ENCODE measurements at regions not wholly inside any gene's neighbourhood (a gene's known extent, or its start where the extent isn't known, plus 50 kb on each side); places are given as distances from the start of the nearest gene placed in this dataset.

GRCh38 chr2:195001924-195002323 lies 655.1 kb upstream of the SLC39A10 start (continued):
- TF ChIP-seq SMC3 (IDR thresholded peaks at IDR 0.05; ENCODE audit: borderline replicate concordance, low read length) (no peak), STAT3 (IDR thresholded peaks at IDR 0.05; ENCODE audit: low read depth, low read length) (no peak)

- Histone ChIP-seq H3K79me2 (ENCODE audit: control insufficient read depth, insufficient read depth, low read length) (no peaks in the 10 kb centered on the region), H3K4me3 (no peak overlapping the region), H3K9me3 (replicated peaks; ENCODE audit: control insufficient read depth, insufficient read depth, low read length) (no peaks in the 10 kb centered on the region), H3K9ac (ENCODE audit: control insufficient read depth, insufficient read depth, low read length) (no peak overlapping the region), H3K4me1 (ENCODE audit: control insufficient read depth, insufficient read depth, low read length) (no peaks in the 10 kb centered on the region), H3K4me2 (ENCODE audit: control insufficient read depth, insufficient read depth) (no peak overlapping the region), H4K20me1 (ENCODE audit: control insufficient read depth, insufficient read depth) (no peaks in the 10 kb centered on the region), H3K27me3 (replicated peaks in 1 of 2; ENCODE audit: control insufficient read depth in 2 of 2, insufficient read depth in 2 of 2, low read length in 1 of 2) (no peaks in the 10 kb centered on the region), H3K27ac (ENCODE audit: control insufficient read depth, insufficient read depth) (no peak overlapping the region), H3K36me3 (ENCODE audit: control insufficient read depth in 2 of 2, insufficient read depth in 2 of 2, low read length in 1 of 2) (no peaks in the 10 kb centered on the region), H2AFZ (ENCODE audit: control insufficient read depth, low read depth, low read length) (no peak overlapping the region)
- ChIA-PET RAD21 (ENCODE audit: unreplicated experiment) (no interaction called here), POLR2A (no interaction called here), SMC1A (ENCODE audit: uncharacterized antibody, unreplicated experiment) (interaction anchor here (1.2 to 1.3 kb wide), 3 partner anchors 12 to 33 kb away, joined by 3 to 4 read pairs (median 3); no protein-coding TSS in a partner anchor), CTCF (interaction anchor here (1.0 to 1.2 kb wide), 2 partner anchors 47 to 81 kb away, joined by 3 read pairs; no protein-coding TSS in a partner anchor)
- no TSS peak for BruUV-seq (replicated peaks)
- FAIRE-seq (no peak), DNase-seq (ENCODE audit: low read depth, low spot score) (no peak), ATAC-seq (no peak)
- WGBS (ENCODE audit: insufficient coverage, insufficient replicate concordance, low lambda C conversion rate, missing lambda C conversion rate): 0% methylated on average over 4 of the region's 4 CpGs
- intact Hi-C loops (cut with micrococcal nuclease; ENCODE audit: unreplicated experiment): no loop called here
- TF ChIP-seq PKNOX1 (IDR thresholded peaks at IDR 0.05) (no peak), HDAC2 (IDR thresholded peaks at IDR 0.05) (no peak), RUNX3 (IDR thresholded peaks at IDR 0.05; ENCODE audit: low read length) (no peak), SMC3 (IDR thresholded peaks at IDR 0.05; ENCODE audit: borderline replicate concordance, low read length) (no peak), SREBF1 (IDR thresholded peaks at IDR 0.05; ENCODE audit: low read length) (no peak), NFXL1 (IDR thresholded peaks at IDR 0.05; ENCODE audit: borderline replicate concordance) (no peak), STAT1 (conservative IDR thresholded peaks at IDR 0.05) (no peak), POLR2A (IDR thresholded peaks at IDR 0.05; ENCODE audit: low read depth, low read length) (no peak)
- in situ Hi-C loops (cut with MboI): no loop called here
Observed at GRCh38 chr2:194999771-195000170, 657.3 kb upstream of the SLC39A10 start.

Measured in GM12878 (cell line).